ENCODE measurements at regions not wholly inside any gene's neighbourhood (a gene's known extent, or its start where the extent isn't known, plus 50 kb on each side); places are given as distances from the start of the nearest gene placed in this dataset.
A peak's percentile ranks its signal among the peaks of the same experiment; 100 is the strongest.

GRCh38 chr14:96997996-96998395 is 200.8 kb downstream of the VRK1 start:
- no peaks in the 10 kb centered on the region for H4K20me1 ChIP-seq
- H3K27ac ChIP-seq: no peak overlapping the region
- TF ChIP-seq Cebpa-rat (IDR thresholded peaks at IDR 0.05): no peak

GRCh38 chr14:96999654-97000155 is 202.5 kb downstream of the VRK1 start:
- Histone ChIP-seq H3K9ac (no peak overlapping the region), H3K9me3 (peaks cover 23% of the 10 kb centered on the region), H4K20me1 (no peaks in the 10 kb centered on the region), H3K27ac (0 out of 2 replicates have a peak overlapping the region, but pooled peaks have one; percentile 11), H3K4me3 (no peak overlapping the region), H3K4me2 (peak overlapping the region; percentile 18; the same call in 1 of the 2 replicates), H3K36me3 (no peaks in the 10 kb centered on the region), H3K27me3 (no peaks in the 10 kb centered on the region), H3K4me1 (peaks cover 9% of the 10 kb centered on the region; the same call in 1 of the 2 replicates)
- no peak for TF ChIP-seq Cebpa-rat (IDR thresholded peaks at IDR 0.05)

More at GRCh38 chr14:96997996-96998395, 200.8 kb downstream of the VRK1 start:
- H3K4me2 ChIP-seq: no peak overlapping the region
- no peaks in the 10 kb centered on the region for H3K27me3 ChIP-seq
- H3K36me3 ChIP-seq: no peaks in the 10 kb centered on the region
- no peak overlapping the region for H3K4me3 ChIP-seq
- H3K9me3 ChIP-seq: peaks cover 23% of the 10 kb centered on the region
- peaks cover 9% of the 10 kb centered on the region; the same call in 1 of the 2 replicates for H3K4me1 ChIP-seq
- no peak overlapping the region for H3K9ac ChIP-seq

DNA sequence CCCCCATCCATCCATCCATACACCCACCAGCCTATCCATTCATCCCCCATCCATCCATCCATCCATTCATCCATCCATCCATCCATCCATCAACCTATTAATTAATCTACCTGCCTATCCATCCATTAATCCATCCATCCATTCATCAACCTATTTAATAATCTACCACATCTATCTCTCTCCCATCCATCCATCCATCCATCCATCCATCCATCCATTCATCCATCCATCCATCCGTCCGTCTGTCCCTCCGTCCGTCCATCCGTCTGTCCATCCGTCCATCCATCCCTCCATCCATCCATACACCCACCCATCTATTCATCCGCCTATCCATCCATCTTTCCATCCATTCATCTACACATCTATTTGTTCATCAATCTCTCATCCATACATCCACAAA is 205.3 kb downstream of the VRK1 start:
- H3K27me3 ChIP-seq: no peaks in the 10 kb centered on the region
- no peak overlapping the region for H3K9ac ChIP-seq
- no peak for TF ChIP-seq Cebpa-rat (IDR thresholded peaks at IDR 0.05)
- H3K4me2 ChIP-seq: no peak overlapping the region
- peaks cover 42% of the 10 kb centered on the region for H3K9me3 ChIP-seq
- H3K27ac ChIP-seq: no peak overlapping the region
- H3K4me1 ChIP-seq: peaks cover 9% of the 10 kb centered on the region; the same call in 1 of the 2 replicates
- H4K20me1 ChIP-seq: no peaks in the 10 kb centered on the region
- no peak overlapping the region for H3K4me3 ChIP-seq
- H3K36me3 ChIP-seq: no peaks in the 10 kb centered on the region

DNA sequence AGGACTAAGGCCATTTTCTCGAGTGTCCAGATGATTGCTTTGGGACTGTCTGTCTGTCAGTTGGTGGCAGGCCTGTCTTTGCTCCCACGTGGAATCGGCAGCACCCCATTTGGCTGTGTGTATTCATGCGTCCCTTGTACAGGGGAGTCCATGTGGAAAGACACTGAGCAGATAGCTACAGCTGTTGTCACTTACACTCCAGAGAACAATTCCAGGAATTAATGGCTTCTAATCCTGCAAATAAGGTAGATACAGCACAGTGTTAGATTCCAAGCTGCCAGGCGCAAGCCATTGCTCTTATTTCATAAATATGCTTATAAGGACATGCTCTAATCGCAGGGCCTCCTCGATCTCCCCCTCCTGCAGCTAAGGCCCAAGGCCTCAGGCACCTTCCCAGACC is 208.8 kb downstream of the VRK1 start:
- TF ChIP-seq Cebpa-rat (IDR thresholded peaks at IDR 0.05): no peak
- no peaks in the 10 kb centered on the region for H3K36me3 ChIP-seq
- no peak overlapping the region for H3K4me2 ChIP-seq
- H3K9ac ChIP-seq: no peak overlapping the region
- no peak overlapping the region for H3K4me3 ChIP-seq
- peaks cover 39% of the 10 kb centered on the region for H3K9me3 ChIP-seq
- H3K27ac ChIP-seq: no peak overlapping the region
- H3K27me3 ChIP-seq: no peaks in the 10 kb centered on the region
- no peaks in the 10 kb centered on the region for H3K4me1 ChIP-seq
- no peaks in the 10 kb centered on the region for H4K20me1 ChIP-seq

- no peaks in the 10 kb centered on the region for H3K27me3 ChIP-seq
- no peak overlapping the region for H3K9ac ChIP-seq
- H3K27ac ChIP-seq: no peak overlapping the region
- H3K4me3 ChIP-seq: no peak overlapping the region
- no peaks in the 10 kb centered on the region for H3K36me3 ChIP-seq
- TF ChIP-seq Cebpa-rat (IDR thresholded peaks at IDR 0.05): no peak
- no peak overlapping the region for H3K4me2 ChIP-seq
- H3K9me3 ChIP-seq: peaks cover 28% of the 10 kb centered on the region
- no peaks in the 10 kb centered on the region for H4K20me1 ChIP-seq
- H3K4me1 ChIP-seq: no peaks in the 10 kb centered on the region
Observed at GRCh38 chr14:97010491-97011160, 213.4 kb downstream of the VRK1 start.

- no peak for TF ChIP-seq Cebpa-rat (IDR thresholded peaks at IDR 0.05)
- Histone ChIP-seq H3K27me3 (peaks cover 4% of the 10 kb centered on the region; the same call in 1 of the 2 replicates), H3K4me3 (no peak overlapping the region), H3K4me1 (no peaks in the 10 kb centered on the region), H3K9me3 (no peaks in the 10 kb centered on the region), H4K20me1 (no peaks in the 10 kb centered on the region), H3K9ac (no peak overlapping the region), H3K27ac (no peak overlapping the region), H3K36me3 (no peaks in the 10 kb centered on the region), H3K4me2 (no peak overlapping the region)
Observed at GRCh38 chr14:97013878-97014277, 216.7 kb downstream of the VRK1 start.

DNA sequence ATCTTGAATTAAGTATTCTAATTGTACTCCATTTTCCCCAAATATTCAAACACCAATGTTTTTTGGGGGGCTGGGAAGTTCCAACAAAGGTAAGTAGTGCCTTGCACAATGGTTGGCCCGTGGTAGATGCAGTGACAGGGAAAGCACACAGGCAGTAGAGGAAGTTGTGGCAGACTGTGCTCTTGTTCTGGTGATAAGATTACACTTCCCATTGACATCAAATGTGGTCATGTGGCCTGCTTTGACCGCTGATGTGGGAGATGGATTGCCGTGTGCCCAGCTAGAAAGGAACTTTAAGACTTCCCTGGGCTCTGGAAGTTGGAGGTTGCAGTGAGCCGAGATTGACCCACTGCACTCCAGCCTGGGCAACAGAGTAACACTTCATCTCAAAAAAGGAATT is 223.8 kb downstream of the VRK1 start:
- Histone ChIP-seq H3K9ac (no peak overlapping the region), H3K4me3 (no peak overlapping the region), H3K4me1 (peaks cover 10% of the 10 kb centered on the region), H4K20me1 (no peaks in the 10 kb centered on the region), H3K27me3 (peaks cover 10% of the 10 kb centered on the region; the same call in 1 of the 2 replicates), H3K4me2 (peak overlapping the region; percentile 39), H3K36me3 (no peaks in the 10 kb centered on the region), H3K27ac (no peak overlapping the region), H3K9me3 (no peaks in the 10 kb centered on the region)
- no peak for TF ChIP-seq Cebpa-rat (IDR thresholded peaks at IDR 0.05)

- H3K36me3 ChIP-seq: no peaks in the 10 kb centered on the region
- H3K9me3 ChIP-seq: no peaks in the 10 kb centered on the region
- H3K27ac ChIP-seq: no peak overlapping the region
- peaks cover 10% of the 10 kb centered on the region for H3K4me1 ChIP-seq
- no peak overlapping the region for H3K9ac ChIP-seq
- H3K4me2 ChIP-seq: peak overlapping the region; percentile 39
- no peak overlapping the region for H3K4me3 ChIP-seq
- TF ChIP-seq Cebpa-rat (IDR thresholded peaks at IDR 0.05): no peak
- H4K20me1 ChIP-seq: no peaks in the 10 kb centered on the region
- H3K27me3 ChIP-seq: peaks cover 10% of the 10 kb centered on the region; the same call in 1 of the 2 replicates
Observed at GRCh38 chr14:97021571-97022168, 224.5 kb downstream of the VRK1 start.

- Histone ChIP-seq H3K9me3 (no peaks in the 10 kb centered on the region), H3K36me3 (no peaks in the 10 kb centered on the region), H3K4me3 (no peak overlapping the region), H3K4me2 (no peak overlapping the region), H3K27ac (no peak overlapping the region), H4K20me1 (no peaks in the 10 kb centered on the region), H3K9ac (no peak overlapping the region), H3K4me1 (peaks cover 10% of the 10 kb centered on the region), H3K27me3 (peaks cover 10% of the 10 kb centered on the region; the same call in 1 of the 2 replicates)
- no peak for TF ChIP-seq Cebpa-rat (IDR thresholded peaks at IDR 0.05)
Observed at GRCh38 chr14:97022741-97023140, 225.6 kb downstream of the VRK1 start.

DNA sequence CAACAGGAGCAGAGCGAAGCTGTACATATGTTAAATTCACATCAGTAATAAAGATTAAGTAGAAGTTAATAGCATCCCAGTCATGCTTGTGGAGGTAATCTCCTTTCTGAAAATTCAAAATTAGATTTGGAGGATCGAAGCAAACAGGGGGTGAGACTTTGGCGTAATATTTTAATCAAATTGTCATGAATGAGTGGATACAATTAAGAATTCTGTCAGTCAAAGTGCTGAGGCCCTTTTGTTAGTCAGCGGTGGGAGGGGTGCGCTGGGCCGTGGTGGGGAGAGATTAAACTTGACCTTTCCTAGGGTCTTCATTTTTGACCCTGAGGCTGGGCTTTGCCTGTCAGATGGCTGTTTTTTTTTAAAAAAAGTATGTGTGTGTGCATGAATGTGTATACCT is 226.7 kb downstream of the VRK1 start:
- Histone ChIP-seq H3K36me3 (no peaks in the 10 kb centered on the region), H3K27me3 (peaks cover 6% of the 10 kb centered on the region; the same call in 1 of the 2 replicates), H3K9ac (no peak overlapping the region), H3K27ac (no peak overlapping the region), H3K4me3 (no peak overlapping the region), H3K4me1 (peaks cover 20% of the 10 kb centered on the region), H4K20me1 (no peaks in the 10 kb centered on the region), H3K9me3 (no peaks in the 10 kb centered on the region), H3K4me2 (no peak overlapping the region)
- TF ChIP-seq Cebpa-rat (IDR thresholded peaks at IDR 0.05): no peak

Data from BLaER1 (cell line).